ENCODE measurements at regions not wholly inside any gene's neighbourhood (a gene's known extent, or its start where the extent isn't known, plus 50 kb on each side); places are given as distances from the start of the nearest gene placed in this dataset.
"Not testable (repeated sequence)": the region's sequence is repeated elsewhere in the genome, so short reads cannot be mapped to it uniquely, and the experiment has no call there.

DNA sequence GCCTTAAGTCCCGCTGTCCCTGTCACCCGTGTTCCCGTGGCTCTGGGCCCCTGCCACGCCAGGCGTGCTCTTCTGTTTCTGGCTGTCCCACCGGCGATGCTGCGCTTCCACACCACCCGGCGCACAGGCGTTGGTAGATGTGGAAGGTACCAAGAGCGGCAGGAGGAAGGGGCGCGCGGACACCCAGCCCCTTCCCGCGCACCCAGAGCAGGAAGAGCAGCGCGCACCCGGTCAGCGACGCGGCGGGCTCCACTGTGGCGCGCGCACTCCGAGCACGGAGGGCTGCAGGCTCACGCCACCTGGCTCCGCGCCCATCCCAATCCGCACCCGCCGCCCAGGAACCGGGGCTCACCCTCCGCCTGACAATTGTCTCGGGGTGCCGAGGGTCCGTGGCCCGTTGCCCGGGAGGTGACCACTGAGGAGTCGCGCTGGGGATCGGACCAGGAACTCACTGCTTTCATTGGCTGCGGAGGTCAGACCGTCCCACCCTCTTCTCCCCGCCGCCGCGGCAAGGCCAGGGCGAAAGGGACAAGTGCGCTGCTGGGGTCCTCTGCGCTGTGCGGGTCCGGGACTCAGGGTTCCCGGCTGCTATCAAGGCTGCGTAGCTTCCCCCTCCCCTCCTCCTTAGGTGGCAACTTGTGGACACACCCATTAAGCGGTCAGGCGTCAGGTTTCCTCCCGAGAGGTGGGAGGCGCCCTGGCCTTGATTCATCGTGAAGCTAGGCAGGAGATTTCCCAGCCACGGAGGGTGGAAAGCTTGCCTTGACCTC is 121.6 kb upstream of the ZNF92 start:
- DNase-seq (ENCODE audit: low read depth): no peak

DNA sequence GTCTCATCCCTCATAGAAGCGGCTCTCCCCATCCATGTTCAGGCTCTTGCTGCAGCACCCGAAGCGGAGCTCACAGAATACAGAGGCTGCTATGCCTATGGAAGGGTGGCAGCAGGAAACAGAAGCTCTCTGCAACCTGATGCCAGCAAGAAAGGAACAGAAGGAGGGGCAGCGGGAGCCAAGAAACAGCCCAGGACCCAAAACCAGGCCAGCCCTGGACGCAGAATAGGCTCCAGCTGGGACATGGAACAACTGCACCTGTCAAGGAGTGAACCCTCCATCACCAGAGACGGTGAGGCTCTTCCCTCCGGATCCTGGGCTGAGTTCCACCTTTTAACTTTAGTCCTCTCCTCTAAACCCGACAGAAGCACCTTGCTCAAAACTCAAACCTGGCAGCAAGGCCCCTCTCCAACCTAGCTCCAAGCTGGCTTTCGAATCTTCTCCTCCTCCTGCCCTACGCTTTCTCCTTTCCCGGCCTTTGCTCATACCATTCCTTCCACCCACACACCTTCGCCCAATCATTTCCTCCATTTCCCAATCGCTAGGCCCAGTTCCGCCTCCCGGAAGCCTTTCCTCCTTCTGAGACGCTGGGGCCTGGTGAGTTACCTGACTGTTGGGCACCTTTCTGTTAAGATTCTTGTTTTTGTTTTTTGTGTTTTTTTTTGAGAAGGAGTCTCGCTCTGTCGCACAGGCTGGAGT is 122.8 kb upstream of the ZNF92 start:
- DNase-seq (ENCODE audit: low read depth): no peak

GRCh38 chr7:65250216-65250615 is 123.4 kb upstream of the ZNF92 start:
- no peak for DNase-seq (ENCODE audit: low read depth)

DNA sequence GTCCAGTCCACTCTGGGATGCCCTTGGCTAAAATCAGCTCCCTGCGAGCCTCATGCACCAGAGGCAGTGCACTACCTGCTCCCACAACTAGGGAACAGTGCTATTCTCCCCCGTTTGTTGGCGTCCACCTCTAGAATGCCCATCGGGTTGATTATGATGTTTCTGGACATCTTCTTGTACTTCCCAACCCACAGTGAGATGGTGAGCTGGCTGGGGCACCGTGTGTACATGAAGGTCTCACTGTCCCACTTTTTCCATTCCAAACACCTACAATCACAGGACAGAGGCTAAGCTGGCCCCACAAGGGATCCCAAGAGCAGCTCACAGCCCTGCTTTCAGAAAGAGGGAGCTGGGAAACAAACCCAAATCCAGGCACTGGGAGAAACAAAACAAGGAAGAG is 126.2 kb upstream of the ZNF92 start:
- DNase-seq (ENCODE audit: low read depth): no peak

- DNase-seq (ENCODE audit: low read depth): no peak
Observed at GRCh38 chr7:65239707-65240352, 133.8 kb upstream of the ZNF92 start.

DNA sequence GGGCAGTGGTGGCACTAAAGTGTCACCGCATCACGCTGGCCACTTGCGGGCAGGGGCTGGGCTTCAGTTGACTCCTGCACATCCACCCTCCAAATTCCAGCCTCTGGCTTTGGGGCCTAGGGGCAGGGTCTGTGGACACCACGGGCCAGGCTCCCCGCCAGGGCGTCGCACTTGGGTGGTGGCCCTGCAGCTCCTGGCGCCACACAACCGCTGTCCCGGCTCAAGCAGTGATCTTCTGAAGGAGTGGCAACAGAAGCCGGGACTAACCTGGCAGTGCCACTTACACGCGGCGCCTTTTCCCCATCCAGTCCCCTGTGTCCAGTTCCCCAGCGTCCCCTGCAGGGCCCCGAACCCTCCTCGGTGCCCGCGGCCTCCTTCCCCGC is 134.3 kb upstream of the ZNF92 start:
- DNase-seq (ENCODE audit: low read depth): no peak

- DNase-seq (ENCODE audit: low read depth): no peak
Observed at GRCh38 chr7:65238785-65239184, 134.9 kb upstream of the ZNF92 start.

GRCh38 chr7:65235586-65235985 is 138.1 kb upstream of the ZNF92 start:
- no peak for DNase-seq (ENCODE audit: low read depth)

DNA sequence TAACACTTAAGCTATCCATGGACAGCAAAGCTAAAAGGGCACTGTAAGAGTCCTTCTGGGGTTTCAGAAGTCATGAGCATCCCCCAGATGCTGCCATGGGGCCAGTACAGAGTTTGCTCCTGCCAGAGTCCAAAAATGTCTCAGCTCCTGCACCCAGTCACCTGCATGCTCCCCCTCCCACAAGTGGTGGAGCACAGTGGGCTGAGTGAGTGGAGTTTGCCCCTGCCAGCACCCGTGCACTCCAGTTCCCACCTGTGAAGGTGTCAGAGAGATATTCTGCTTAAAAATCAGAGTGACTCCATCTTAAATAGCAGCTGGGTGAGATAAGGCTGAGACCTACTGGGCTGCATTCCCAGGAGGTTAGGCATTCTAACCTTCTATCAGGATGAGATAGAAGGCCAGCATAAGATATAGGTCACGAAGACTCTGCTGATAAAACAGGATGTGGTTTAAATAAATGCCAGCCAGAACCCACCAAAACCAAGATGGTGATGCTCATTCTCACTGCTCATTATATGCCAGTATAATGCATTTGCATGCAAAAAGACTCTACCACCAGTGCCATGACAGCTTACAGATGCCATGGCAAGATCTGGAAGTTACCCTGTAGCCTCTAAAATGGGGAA is 140.1 kb upstream of the ZNF92 start:
- no peak for DNase-seq (ENCODE audit: low read depth)

DNA sequence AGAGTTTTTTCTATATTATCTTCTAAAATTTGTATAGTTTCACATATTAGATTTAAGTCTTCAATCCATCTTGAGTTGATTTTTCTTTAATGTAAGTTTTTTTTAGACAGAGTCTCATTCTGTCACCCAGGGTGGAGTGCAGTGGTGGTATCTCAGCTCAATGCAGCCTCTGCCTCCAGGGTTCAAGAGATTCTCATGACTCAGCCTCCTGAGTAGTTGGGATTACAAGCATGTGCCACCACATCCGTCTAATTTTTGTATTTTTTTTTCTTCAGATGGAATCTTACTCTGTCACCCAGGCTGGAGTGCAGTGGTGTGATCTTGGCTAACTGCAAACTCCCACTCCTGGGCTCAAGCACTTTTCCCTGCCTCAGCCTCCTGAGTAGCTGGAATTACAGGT is 143.4 kb upstream of the ZNF92 start:
- no peak for DNase-seq (ENCODE audit: low read depth)

DNA sequence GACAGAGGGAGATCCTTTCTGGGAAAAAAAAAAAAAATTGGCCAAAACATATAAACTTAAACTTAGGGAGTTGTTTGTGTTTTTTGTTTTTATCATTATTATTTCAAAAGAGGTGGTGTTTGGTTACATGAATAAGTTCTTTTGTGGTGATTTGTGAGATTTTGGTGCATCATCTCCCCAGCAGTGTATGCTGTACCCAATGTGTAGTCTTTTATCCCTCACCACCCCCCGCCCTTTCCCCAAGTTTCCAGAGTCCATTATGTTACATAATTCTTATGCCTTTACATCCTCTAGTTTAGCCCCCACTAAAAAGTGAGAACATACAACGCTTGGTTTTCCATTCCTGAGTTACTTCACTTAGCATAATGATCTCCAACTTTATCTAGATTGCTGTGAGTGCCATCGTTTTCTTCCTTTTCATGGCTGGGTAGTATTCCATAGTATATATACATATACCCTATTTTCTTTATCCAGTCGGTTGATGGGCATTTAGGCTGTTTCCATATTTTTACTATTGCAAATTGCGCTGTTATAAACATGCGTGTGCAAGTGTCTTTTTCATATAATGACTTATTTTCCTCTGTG is 148.1 kb upstream of the ZNF92 start:
- DNase-seq (ENCODE audit: low read depth): no peak

DNA sequence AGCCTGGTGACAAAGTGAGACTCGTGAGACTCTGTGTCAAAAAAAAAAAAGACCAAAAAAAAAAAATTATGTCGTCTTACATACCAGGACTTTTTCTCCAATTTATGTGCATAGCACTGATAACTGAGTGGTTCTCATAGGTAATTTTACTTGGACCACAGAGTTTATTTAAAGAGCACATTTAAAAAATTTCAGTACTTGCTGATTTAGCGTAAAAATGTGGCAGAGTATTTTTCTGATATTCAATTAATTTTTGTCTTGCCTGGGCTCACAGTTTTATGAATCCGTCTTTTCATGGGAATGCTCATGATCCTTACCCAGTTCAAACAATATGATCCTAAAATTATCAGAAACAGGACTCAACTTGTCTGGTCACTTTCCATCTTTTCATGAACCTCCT is 151.0 kb upstream of the ZNF92 start:
- DNase-seq (ENCODE audit: low read depth): no peak

- DNase-seq (ENCODE audit: low read depth): no peak
Observed at GRCh38 chr7:65221683-65222082, 152.0 kb upstream of the ZNF92 start.

DNA sequence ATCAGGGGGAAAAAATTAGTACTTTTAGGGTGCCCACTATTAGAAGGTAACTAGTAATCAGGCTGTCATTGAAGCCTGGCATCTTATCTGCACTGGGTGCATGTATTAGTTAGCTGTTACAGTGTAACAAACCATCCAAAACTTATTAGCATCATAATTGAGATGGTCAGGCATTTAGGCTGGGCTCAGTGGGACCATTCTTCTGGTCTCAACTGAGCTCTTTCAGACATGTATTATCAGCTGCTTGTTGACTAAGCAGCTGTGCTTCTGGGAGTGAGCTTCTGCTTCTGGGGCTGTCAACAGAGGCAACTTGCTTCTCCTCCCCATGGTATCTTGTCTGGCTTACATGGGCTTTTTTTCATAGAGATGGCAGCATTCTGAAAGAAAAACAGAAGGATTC is 154.0 kb upstream of the ZNF92 start:
- DNase-seq (ENCODE audit: low read depth): no peak

DNA sequence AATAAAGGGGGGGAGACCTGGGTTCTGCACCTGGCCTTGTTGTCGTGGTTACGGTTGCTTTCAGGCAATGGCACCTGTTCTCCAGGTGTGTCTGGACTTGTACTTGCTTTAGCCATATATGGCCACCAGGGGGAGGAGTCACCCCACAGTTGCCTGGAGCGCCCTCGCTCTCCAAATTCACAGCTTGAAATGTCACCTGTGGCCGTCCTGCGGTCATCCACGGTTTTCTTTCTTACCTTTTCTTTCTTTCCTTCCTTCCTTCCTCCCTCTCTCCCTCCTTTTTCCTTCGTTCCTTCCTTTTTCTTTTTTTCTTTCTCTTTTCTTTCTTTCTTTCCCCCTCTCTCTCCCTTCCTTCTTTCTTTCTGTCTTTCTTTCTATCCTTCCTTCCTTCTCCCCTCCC is 157.2 kb upstream of the ZNF92 start:
- peak; percentile 50 for DNase-seq (ENCODE audit: low read depth)

- not testable (repeated sequence) for DNase-seq (ENCODE audit: low read depth)
Observed at GRCh38 chr7:65213260-65213659, 160.4 kb upstream of the ZNF92 start.

- not testable (repeated sequence) for DNase-seq (ENCODE audit: low read depth)
Observed at GRCh38 chr7:65199221-65199620, 174.4 kb upstream of the ZNF92 start.

GRCh38 chr7:65193334-65194058 is 180.2 kb upstream of the ZNF92 start:
- DNase-seq (ENCODE audit: low read depth): not testable (repeated sequence)

GRCh38 chr7:65177041-65177440 is 170.6 kb upstream of the ERV3-1 start:
- DNase-seq (ENCODE audit: low read depth): not testable (repeated sequence)

DNA sequence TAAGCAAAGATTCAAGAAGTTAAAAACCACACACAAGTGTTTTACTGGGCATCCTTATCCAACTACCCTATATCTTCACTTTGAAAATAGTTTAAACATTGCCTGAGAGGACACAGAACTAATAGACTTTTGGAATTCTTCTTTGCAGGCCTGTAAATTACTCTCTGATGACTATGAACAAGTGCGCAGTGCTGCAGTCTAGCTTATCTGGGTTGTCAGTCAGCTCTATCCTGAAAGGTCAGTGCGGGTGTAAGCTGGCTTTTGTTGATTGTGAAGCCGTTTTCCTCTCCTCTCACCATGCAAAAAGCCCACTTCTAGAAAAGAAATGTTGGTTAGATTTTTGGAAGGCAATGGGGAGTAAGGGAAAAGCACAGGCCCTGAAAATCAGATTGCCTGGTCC is 143.6 kb upstream of the ERV3-1 start:
- DNase-seq (ENCODE audit: low read depth): not testable (repeated sequence)

DNA sequence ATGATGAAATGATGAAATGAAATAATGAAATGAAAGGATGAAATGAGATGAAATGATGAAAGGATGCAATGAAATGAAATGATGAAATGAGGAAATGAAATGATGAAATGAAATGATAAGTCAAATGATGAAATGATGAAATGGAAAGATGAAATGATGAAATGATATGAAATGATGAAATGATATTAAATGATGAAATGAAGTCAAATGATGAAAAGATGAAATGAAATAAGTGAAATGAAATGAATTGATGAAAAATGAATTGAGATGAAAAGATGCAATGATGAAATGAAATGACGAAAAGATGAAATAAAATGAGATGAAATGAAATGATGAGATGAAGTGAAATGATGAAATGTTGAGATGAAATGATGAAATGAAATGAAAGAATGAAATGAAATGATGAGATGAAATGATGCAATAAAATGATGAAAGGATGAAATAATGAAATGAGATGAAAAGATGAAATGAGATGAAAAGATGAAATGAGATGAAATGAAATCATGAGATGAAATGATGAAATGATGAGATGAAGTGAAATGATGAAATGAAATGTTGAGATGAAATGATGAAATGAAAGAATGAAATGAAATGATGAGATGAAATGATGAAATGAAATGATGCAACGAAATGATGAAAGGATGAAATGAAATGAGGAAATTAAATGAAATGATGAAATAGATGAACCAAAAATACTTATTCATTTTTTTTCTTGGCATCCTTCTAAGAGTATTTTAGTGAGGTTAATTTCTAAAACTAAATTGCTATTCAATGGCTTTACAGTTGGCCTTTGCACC is 139.8 kb upstream of the ERV3-1 start:
- DNase-seq (ENCODE audit: low read depth): not testable (repeated sequence)

All from activated T-cell treated with anti-CD3 and anti-CD28 coated beads for 1 hour (primary cell).